Parathyroid adenoma (tissue), 2 donors: ENCODE measurements at regions not wholly inside any gene's neighbourhood (a gene's known extent, or its start where the extent isn't known, plus 50 kb on each side); places are given as distances from the start of the nearest gene placed in this dataset.

Source experiments
- H2AFZ ChIP-seq: fragments of 300-600 bp; sonication (generic); one replicate; pipeline ENCODE4 v1.7.0; 2017; ENCODE audit warnings: antibody characterized with exemption, mild to moderate bottlenecking
- H3K27ac ChIP-seq: fragments of 300-600 bp; sonication (generic); one replicate; pipeline ENCODE4 v1.7.0; 2017
- H3K27me3 ChIP-seq: fragments of 300-600 bp; sonication (generic); one replicate; pipeline ENCODE4 v1.7.0; 2017; ENCODE audit warnings: low read length; ENCODE audit not compliant: control insufficient read depth, insufficient read depth
- H3K36me3 ChIP-seq: fragments of 300-600 bp; sonication (generic); one replicate; pipeline ENCODE4 v1.7.0; 2017; ENCODE audit warnings: low read length; ENCODE audit not compliant: control insufficient read depth, insufficient read depth
- H3K4me1 ChIP-seq: fragments of 300-600 bp; sonication (generic); one replicate; pipeline ENCODE4 v1.7.0; 2017; ENCODE audit warnings: control low read depth
- H3K4me2 ChIP-seq: fragments of 300-600 bp; sonication (generic); one replicate; pipeline ENCODE4 v1.7.0; 2017; ENCODE audit warnings: low read length
- H3K4me3 ChIP-seq: fragments of 300-600 bp; sonication (generic); one replicate; pipeline ENCODE4 v1.7.0; 2017; ENCODE audit warnings: low read depth, low read length
- H3K79me2 ChIP-seq: fragments of 300-600 bp; sonication (generic); one replicate; pipeline ENCODE4 v1.7.0; 2017; ENCODE audit warnings: control low read depth
- H3K9ac ChIP-seq: fragments of 300-600 bp; sonication (generic); one replicate; pipeline ENCODE4 v1.7.0; 2017; ENCODE audit warnings: mild to moderate bottlenecking
- H3K9me3 ChIP-seq: fragments of 300-600 bp; sonication (generic); one replicate; pipeline ENCODE4 v1.7.0; 2017; ENCODE audit warnings: low read length; ENCODE audit not compliant: control insufficient read depth
- CTCF ChIP-seq: fragments of 300-600 bp; sonication (generic); IDR thresholded peaks from one replicate; pipeline ENCODE4 v1.7.0; 2017; ENCODE audit warnings: antibody characterized with exemption, mild to moderate bottlenecking
- donor health status: primary hyperparathyroidism.

DNA sequence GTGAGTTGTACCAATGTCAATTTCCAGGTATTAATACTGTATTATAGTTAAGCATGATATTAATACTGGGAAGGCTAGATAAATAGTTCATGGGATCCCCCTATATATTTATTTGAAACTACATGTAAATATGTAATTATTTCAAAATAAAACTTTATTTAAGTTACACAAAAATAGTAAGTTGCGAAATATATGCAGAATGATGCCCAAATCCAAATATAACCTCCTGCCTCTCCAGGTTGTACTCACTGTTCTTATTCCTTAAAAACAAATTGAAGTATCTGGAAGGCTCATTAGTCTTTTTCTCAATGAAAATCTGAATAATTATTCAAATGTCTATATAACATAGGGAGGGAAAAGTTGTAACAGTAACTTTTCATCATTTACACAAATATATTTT, 161.9 kb upstream of the DEFB112 start:
- no peak overlapping the region for H3K4me3 ChIP-seq
- H3K9me3 ChIP-seq: no peaks in the 10 kb centered on the region
- no peaks in the 10 kb centered on the region for H3K4me1 ChIP-seq
- H2AFZ ChIP-seq: no peak overlapping the region
- no peaks in the 10 kb centered on the region for H3K36me3 ChIP-seq
- no peak overlapping the region for H3K27ac ChIP-seq
- TF ChIP-seq CTCF: no peak
- no peaks in the 10 kb centered on the region for H3K79me2 ChIP-seq
- no peaks in the 10 kb centered on the region for H3K27me3 ChIP-seq
- no peak overlapping the region for H3K4me2 ChIP-seq
- no peak overlapping the region for H3K9ac ChIP-seq

DNA sequence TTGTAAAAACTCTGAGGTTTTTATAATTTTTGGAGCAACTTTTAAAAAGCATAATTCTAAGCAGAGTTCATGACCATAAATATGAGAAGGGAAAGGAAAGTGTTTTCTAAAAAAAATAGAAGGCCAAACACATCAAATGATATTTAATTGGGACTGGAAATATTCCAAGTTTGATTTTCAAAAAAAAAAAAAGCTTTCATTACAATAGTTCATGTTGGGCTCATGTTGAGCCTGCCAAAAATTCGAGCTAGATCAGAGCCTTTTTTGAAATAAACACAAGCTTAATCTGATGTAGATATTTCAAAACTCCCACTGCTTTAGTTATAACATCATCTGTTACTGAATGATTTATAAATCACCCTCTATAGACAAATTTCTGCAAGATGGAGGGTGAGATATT, 163.4 kb upstream of the DEFB112 start:
- TF ChIP-seq CTCF: no peak
- H3K79me2 ChIP-seq: no peaks in the 10 kb centered on the region
- no peaks in the 10 kb centered on the region for H3K27me3 ChIP-seq
- no peak overlapping the region for H3K27ac ChIP-seq
- no peak overlapping the region for H3K4me3 ChIP-seq
- H3K9ac ChIP-seq: no peak overlapping the region
- no peak overlapping the region for H2AFZ ChIP-seq
- no peaks in the 10 kb centered on the region for H3K36me3 ChIP-seq
- no peaks in the 10 kb centered on the region for H3K9me3 ChIP-seq
- no peaks in the 10 kb centered on the region for H3K4me1 ChIP-seq
- H3K4me2 ChIP-seq: no peak overlapping the region

- Histone ChIP-seq H3K79me2 (no peaks in the 10 kb centered on the region), H3K4me1 (no peaks in the 10 kb centered on the region), H3K27ac (no peak overlapping the region), H3K9ac (no peak overlapping the region), H3K4me3 (no peak overlapping the region), H3K9me3 (no peaks in the 10 kb centered on the region), H3K36me3 (no peaks in the 10 kb centered on the region), H2AFZ (no peak overlapping the region), H3K4me2 (no peak overlapping the region), H3K27me3 (no peaks in the 10 kb centered on the region)
- no peak for TF ChIP-seq CTCF
Measured at GRCh38 chr6:50214937-50215336, 165.2 kb upstream of the DEFB112 start.

DNA sequence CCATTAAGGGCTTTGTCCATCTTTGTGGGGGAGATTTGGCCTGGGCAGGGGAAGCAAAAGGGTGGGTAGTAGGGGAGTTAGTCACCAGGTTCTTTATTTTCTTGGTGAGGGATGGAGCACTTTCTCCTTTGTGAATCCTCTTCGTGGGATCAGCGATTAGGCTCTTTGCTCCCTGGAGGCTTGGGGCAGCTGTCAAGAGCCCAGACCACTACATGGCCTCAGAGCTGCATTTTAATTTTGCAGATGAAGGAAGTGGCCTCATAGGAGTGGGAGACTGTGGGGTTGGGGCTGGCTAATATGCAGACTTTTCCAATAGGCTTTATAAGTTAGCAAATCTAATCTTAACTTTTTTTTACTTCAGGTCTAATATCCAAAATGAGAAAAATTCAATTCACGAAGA, 168.1 kb upstream of the DEFB112 start:
- H3K9ac ChIP-seq: no peak overlapping the region
- H3K27ac ChIP-seq: no peak overlapping the region
- no peaks in the 10 kb centered on the region for H3K79me2 ChIP-seq
- H3K4me2 ChIP-seq: no peak overlapping the region
- H3K4me3 ChIP-seq: no peak overlapping the region
- no peaks in the 10 kb centered on the region for H3K4me1 ChIP-seq
- H3K36me3 ChIP-seq: no peaks in the 10 kb centered on the region
- no peak for TF ChIP-seq CTCF
- no peak overlapping the region for H2AFZ ChIP-seq
- H3K27me3 ChIP-seq: no peaks in the 10 kb centered on the region
- H3K9me3 ChIP-seq: no peaks in the 10 kb centered on the region

DNA sequence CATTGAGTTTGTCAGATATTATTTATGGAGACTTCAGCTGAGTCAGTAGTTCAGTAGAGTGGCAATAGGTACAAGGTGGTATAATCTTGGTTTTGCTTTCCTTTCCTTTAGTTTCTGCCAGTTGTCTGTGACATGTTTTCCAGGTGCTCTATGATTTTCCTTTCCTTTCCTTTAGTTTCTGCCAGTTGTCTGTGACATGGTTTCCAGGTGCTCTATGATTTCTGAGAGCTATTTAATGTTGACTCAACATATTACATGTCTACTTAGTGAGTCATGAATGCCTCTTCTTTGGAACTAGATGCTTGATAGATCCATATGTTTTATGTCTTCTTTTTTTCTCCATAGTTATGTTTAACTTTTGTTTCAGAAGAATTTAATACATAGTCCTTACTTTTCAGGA, 186.4 kb upstream of the DEFB112 start:
- H3K4me2 ChIP-seq: no peak overlapping the region
- H3K9me3 ChIP-seq: no peaks in the 10 kb centered on the region
- no peak overlapping the region for H3K9ac ChIP-seq
- H2AFZ ChIP-seq: no peak overlapping the region
- H3K79me2 ChIP-seq: no peaks in the 10 kb centered on the region
- no peaks in the 10 kb centered on the region for H3K27me3 ChIP-seq
- H3K4me3 ChIP-seq: no peak overlapping the region
- no peak for TF ChIP-seq CTCF
- H3K27ac ChIP-seq: no peak overlapping the region
- H3K4me1 ChIP-seq: no peaks in the 10 kb centered on the region
- H3K36me3 ChIP-seq: no peaks in the 10 kb centered on the region
